ENCODE measurements at regions not wholly inside any gene's neighbourhood (a gene's known extent, or its start where the extent isn't known, plus 50 kb on each side); places are given as distances from the start of the nearest gene placed in this dataset.

- TF ChIP-seq CTCF (IDR thresholded peaks at IDR 0.05): no peak
- TF ChIP-seq POLR2A (IDR thresholded peaks at IDR 0.05): no peak
These were observed 128.9 kb upstream of the PDE10A start for GRCh38 chr6:165791876-165792437.

Measured in uterus (tissue), 2 donors.